H1 (cell line): ENCODE measurements at regions not wholly inside any gene's neighbourhood (a gene's known extent, or its start where the extent isn't known, plus 50 kb on each side); places are given as distances from the start of the nearest gene placed in this dataset.

Experiments used
- BCL11A ChIP-seq, 2 experiments: IDR thresholded peaks; one replicate each; pipeline ENCODE4 v1.6.1; 2011; ENCODE audit warnings: low read depth in 2 of 2, low read length in 2 of 2, mild to moderate bottlenecking in 2 of 2
- BRCA1 ChIP-seq: IDR thresholded peaks from 2 replicates; pipeline ENCODE4 v1.6.1; 2012; ENCODE audit warnings: low read depth, low read length, improper control_type of control experiment
- E2F6 ChIP-seq: IDR thresholded peaks from 2 replicates; pipeline ENCODE4 v1.6.1; 2012; ENCODE audit warnings: inconsistent platforms
- GTF2F1 ChIP-seq: IDR thresholded peaks from 2 replicates; pipeline ENCODE4 v1.6.1; 2012; ENCODE audit warnings: low read depth, low read length, improper control_type of control experiment, borderline replicate concordance
- POLR2AphosphoS5 ChIP-seq: IDR thresholded peaks from 2 replicates; pipeline ENCODE4 v1.6.1; 2011; ENCODE audit warnings: low read depth, low read length
- RNF2 ChIP-seq: fragments of 200-900, 300-1000 bp; sonication (generic); IDR thresholded peaks from 2 replicates; pipeline ENCODE4 v1.7.1; 2016; ENCODE audit warnings: borderline replicate concordance, low read depth, mild to moderate bottlenecking, antibody characterized with exemption, low read length; ENCODE audit not compliant: poor library complexity, severe bottlenecking; ENCODE audit errors: missing control alignments
- SIX5 ChIP-seq: IDR thresholded peaks from 2 replicates; pipeline ENCODE4 v1.6.1; 2011; ENCODE audit warnings: mild to moderate bottlenecking, low read depth, low read length
- SP2 ChIP-seq: IDR thresholded peaks from 2 replicates; pipeline ENCODE4 v1.6.1; 2012; ENCODE audit warnings: mild to moderate bottlenecking, low read length, inconsistent platforms
- TEAD4 ChIP-seq: IDR thresholded peaks from 2 replicates; pipeline ENCODE4 v1.6.1; 2012; ENCODE audit warnings: low read depth, low read length, inconsistent platforms, mixed read lengths

DNA sequence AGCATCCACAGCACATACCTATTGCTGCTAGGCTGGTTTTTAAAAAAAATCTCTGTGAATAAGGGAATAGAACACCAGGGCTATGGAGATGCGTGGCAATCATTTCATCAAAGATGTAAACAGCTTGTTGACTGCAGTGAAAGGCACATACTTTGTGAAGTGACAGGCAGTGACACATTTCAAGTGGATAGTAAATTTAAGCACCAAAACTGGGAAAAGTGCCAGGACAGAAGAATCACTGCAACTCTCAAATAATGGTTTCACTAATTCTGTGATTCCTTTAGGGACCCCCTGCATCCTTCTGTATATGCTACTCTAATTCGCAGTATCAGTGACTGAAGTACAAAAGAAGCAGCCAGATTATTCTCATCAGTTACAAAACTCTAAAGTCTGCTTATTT is 145.2 kb upstream of the KLF14 start (continued):
- no peak for TF ChIP-seq RNF2
- no peak for TF ChIP-seq BCL11A (IDR thresholded peaks at IDR 0.05; ENCODE audit: low read depth in 2 of 2, low read length in 2 of 2)
- TF ChIP-seq E2F6 = no peak
- TF ChIP-seq SIX5 = no peak
- TF ChIP-seq GTF2F1 = no peak
- no peak for TF ChIP-seq TEAD4
- no peak for TF ChIP-seq BRCA1
- no peak for TF ChIP-seq SP2
- no peak for TF ChIP-seq POLR2AphosphoS5
